ENCODE measurements at regions not wholly inside any gene's neighbourhood (a gene's known extent, or its start where the extent isn't known, plus 50 kb on each side); places are given as distances from the start of the nearest gene placed in this dataset.

DNA sequence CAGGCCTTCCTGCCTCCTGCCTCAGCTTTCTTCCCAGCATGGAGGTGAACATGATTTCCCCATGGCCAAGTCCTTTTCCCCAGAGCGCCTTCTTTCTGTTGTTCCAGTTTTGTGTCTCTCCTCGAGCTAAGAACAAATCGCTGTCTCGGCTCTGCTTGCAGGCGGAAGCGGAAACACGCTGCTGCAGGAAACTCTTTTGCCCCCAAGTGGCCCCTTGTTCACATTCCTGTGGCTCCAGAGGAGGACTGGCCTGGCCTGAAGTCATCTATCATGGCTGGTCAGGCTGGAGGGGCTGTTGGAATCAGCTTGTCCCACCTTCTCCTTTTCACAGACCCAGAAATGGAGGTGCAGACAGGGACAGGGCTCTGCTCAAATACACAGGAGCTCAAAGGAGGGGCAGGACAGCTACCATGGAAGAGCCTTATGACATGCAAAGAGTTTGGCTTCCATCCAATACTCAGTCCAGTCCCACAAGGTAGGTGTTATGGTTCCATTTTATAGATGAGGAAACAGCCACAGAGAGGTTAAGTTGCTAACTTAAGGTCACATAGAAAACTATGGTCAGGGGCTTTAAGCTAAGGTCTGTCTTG lies 182.2 kb upstream of the SYT13 start:
- TF ChIP-seq, protein P1, sequence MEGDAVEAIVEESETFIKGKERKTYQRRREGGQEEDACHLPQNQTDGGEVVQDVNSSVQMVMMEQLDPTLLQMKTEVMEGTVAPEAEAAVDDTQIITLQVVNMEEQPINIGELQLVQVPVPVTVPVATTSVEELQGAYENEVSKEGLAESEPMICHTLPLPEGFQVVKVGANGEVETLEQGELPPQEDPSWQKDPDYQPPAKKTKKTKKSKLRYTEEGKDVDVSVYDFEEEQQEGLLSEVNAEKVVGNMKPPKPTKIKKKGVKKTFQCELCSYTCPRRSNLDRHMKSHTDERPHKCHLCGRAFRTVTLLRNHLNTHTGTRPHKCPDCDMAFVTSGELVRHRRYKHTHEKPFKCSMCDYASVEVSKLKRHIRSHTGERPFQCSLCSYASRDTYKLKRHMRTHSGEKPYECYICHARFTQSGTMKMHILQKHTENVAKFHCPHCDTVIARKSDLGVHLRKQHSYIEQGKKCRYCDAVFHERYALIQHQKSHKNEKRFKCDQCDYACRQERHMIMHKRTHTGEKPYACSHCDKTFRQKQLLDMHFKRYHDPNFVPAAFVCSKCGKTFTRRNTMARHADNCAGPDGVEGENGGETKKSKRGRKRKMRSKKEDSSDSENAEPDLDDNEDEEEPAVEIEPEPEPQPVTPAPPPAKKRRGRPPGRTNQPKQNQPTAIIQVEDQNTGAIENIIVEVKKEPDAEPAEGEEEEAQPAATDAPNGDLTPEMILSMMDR (IDR thresholded peaks at IDR 0.05), result no peak
- no peak for TF ChIP-seq POLR2A (IDR thresholded peaks at IDR 0.05)

Data from heart left ventricle (tissue), 13 donors.